ENCODE measurements at regions not wholly inside any gene's neighbourhood (a gene's known extent, or its start where the extent isn't known, plus 50 kb on each side); places are given as distances from the start of the nearest gene placed in this dataset.

DNA sequence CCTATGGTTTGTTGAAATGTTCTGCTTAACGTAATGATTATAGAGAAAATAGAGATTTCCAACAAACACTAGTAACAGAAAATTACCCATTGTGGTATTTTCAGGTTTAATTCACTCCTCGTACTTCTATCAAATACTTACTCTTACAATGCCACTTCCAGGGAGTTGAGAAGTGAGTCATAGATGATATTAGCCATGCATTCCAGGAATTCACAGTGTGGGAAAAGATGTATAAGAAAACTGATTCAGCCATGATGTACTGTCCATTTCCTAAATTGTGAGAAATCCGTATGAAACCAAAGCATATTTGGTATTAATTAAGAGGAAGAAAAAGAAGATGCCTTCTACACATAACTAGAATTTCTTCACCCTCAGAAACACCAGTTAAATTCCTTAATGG, 1854.6 kb upstream of the WWC1 start:
- intact Hi-C loops (cut with micrococcal nuclease) = no loop called here
- ChIA-PET POLR2A (no interaction called here), CTCF (no interaction called here)
- Mint-ChIP-seq H3K4me1 (no peaks in the 10 kb centered on the region), H3K4me3 (no peak overlapping the region), H3K9me3 (peaks cover 0 to 14% (median 7%) of the 10 kb centered on the region in 11 donors), H3K27ac (no peak overlapping the region), H3K36me3 (no peaks in the 10 kb centered on the region), H3K27me3 (no peaks in the 10 kb centered on the region)
- Histone ChIP-seq H3K36me3 (ENCODE audit: control insufficient read depth in 2 of 3, insufficient read depth in 3 of 3, low read length in 3 of 3) (no peaks in the 10 kb centered on the region), H3K9me3 (ENCODE audit: control insufficient read depth in 2 of 3, low read length in 3 of 3) (no peaks in the 10 kb centered on the region), H3K27ac (ENCODE audit: low read depth, low read length) (no peak overlapping the region), H3K4me3 (ENCODE audit: low read length) (no peak overlapping the region), H3K4me1 (ENCODE audit: control insufficient read depth in 2 of 2, insufficient read depth in 2 of 2, low read length in 2 of 2) (no peaks in the 10 kb centered on the region), H3K27me3 (ENCODE audit: control insufficient read depth in 2 of 2, insufficient read depth in 2 of 2, low read length in 2 of 2) (no peaks in the 10 kb centered on the region)
- ATAC-seq = no peak
- DNase-seq = no peak

DNA sequence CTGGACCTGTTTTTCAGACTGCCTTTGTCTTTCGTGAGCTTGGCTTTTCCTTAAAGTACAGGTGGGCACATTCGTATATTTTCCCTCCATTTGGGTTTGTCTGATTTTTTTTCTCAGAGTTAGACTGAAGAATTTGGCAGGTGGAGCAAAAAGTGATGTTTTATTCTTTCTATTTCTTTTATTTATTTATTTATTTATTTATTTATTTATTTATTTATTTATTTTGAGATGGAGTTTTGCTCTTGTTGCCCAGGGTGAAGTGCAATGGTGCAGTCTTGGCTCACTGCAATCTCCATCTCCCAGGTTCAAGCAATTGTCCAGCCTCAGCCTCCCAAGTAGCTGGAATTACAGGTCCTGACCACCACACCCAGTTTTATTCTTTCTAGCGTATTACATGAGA, 1805.1 kb upstream of the WWC1 start:
- no peaks in the 10 kb centered on the region for H3K4me1 Mint-ChIP-seq
- no peak for DNase-seq
- peaks cover 0 to 23% (median 8%) of the 10 kb centered on the region in 11 donors for H3K9me3 Mint-ChIP-seq
- Histone ChIP-seq H3K36me3 (ENCODE audit: control insufficient read depth in 2 of 3, insufficient read depth in 3 of 3, low read length in 3 of 3) (no peaks in the 10 kb centered on the region), H3K9me3 (ENCODE audit: control insufficient read depth in 2 of 3, low read length in 3 of 3) (peaks cover 0 to 7% (median 0%) of the 10 kb centered on the region in 3 experiments), H3K4me1 (ENCODE audit: control insufficient read depth in 2 of 2, insufficient read depth in 2 of 2, low read length in 2 of 2) (no peaks in the 10 kb centered on the region), H3K27me3 (ENCODE audit: control insufficient read depth in 2 of 2, insufficient read depth in 2 of 2, low read length in 2 of 2) (no peaks in the 10 kb centered on the region), H3K27ac (ENCODE audit: low read depth, low read length) (no peak overlapping the region), H3K4me3 (ENCODE audit: low read length) (no peak overlapping the region)
- ChIA-PET POLR2A (no interaction called here), CTCF (no interaction called here)
- intact Hi-C loops (cut with micrococcal nuclease) = no loop called here
- no peak overlapping the region for H3K27ac Mint-ChIP-seq
- H3K27me3 Mint-ChIP-seq = no peaks in the 10 kb centered on the region
- no peak for ATAC-seq
- H3K4me3 Mint-ChIP-seq = no peak overlapping the region
- H3K36me3 Mint-ChIP-seq = peaks cover 0 to 3% (median 0%) of the 10 kb centered on the region in 5 donors

- ChIA-PET CTCF (no interaction called here), POLR2A (no interaction called here)
- H3K9me3 Mint-ChIP-seq = peaks cover 0 to 21% (median 8%) of the 10 kb centered on the region in 11 donors
- H3K27me3 Mint-ChIP-seq = no peaks in the 10 kb centered on the region
- Histone ChIP-seq H3K27ac (ENCODE audit: low read depth, low read length) (no peak overlapping the region), H3K27me3 (ENCODE audit: control insufficient read depth in 2 of 2, insufficient read depth in 2 of 2, low read length in 2 of 2) (no peaks in the 10 kb centered on the region), H3K4me1 (ENCODE audit: control insufficient read depth in 2 of 2, insufficient read depth in 2 of 2, low read length in 2 of 2) (no peaks in the 10 kb centered on the region), H3K36me3 (ENCODE audit: control insufficient read depth in 2 of 3, insufficient read depth in 3 of 3, low read length in 3 of 3) (no peaks in the 10 kb centered on the region), H3K9me3 (ENCODE audit: control insufficient read depth in 2 of 3, low read length in 3 of 3) (peaks cover 0 to 7% (median 0%) of the 10 kb centered on the region in 3 experiments), H3K4me3 (ENCODE audit: low read length) (no peak overlapping the region)
- no peak overlapping the region for H3K4me3 Mint-ChIP-seq
- DNase-seq = no peak
- H3K36me3 Mint-ChIP-seq = peaks cover 0 to 3% (median 0%) of the 10 kb centered on the region in 5 donors
- H3K4me1 Mint-ChIP-seq = no peaks in the 10 kb centered on the region
- intact Hi-C loops (cut with micrococcal nuclease) = no loop called here
- ATAC-seq = no peak
- no peak overlapping the region for H3K27ac Mint-ChIP-seq
Observed at GRCh38 chr5:166488560-166488959, 1802.9 kb upstream of the WWC1 start.

GRCh38 chr5:166493040-166493439, 1798.4 kb upstream of the WWC1 start:
- no peak for ATAC-seq
- Mint-ChIP-seq H3K4me1 (no peaks in the 10 kb centered on the region), H3K27me3 (no peaks in the 10 kb centered on the region), H3K9me3 (peaks cover 0 to 16% (median 4%) of the 10 kb centered on the region in 11 donors), H3K27ac (no peak overlapping the region), H3K4me3 (no peak overlapping the region), H3K36me3 (no peaks in the 10 kb centered on the region)
- no peaks in the 10 kb centered on the region for H3K9me3 ChIP-seq (ENCODE audit: control insufficient read depth in 2 of 3, low read length in 3 of 3)
- no peak for DNase-seq
- intact Hi-C loops (cut with micrococcal nuclease) = no loop called here
- H3K4me1 ChIP-seq (ENCODE audit: control insufficient read depth in 2 of 2, insufficient read depth in 2 of 2, low read length in 2 of 2) = no peaks in the 10 kb centered on the region
- H3K36me3 ChIP-seq (ENCODE audit: control insufficient read depth in 2 of 3, insufficient read depth in 3 of 3, low read length in 3 of 3) = no peaks in the 10 kb centered on the region
- POLR2A ChIA-PET = no interaction called here
- no peak overlapping the region for H3K4me3 ChIP-seq (ENCODE audit: low read length)
- no peak overlapping the region for H3K27ac ChIP-seq (ENCODE audit: low read depth, low read length)
- CTCF ChIA-PET = no interaction called here
- no peaks in the 10 kb centered on the region for H3K27me3 ChIP-seq (ENCODE audit: control insufficient read depth in 2 of 2, insufficient read depth in 2 of 2, low read length in 2 of 2)

DNA sequence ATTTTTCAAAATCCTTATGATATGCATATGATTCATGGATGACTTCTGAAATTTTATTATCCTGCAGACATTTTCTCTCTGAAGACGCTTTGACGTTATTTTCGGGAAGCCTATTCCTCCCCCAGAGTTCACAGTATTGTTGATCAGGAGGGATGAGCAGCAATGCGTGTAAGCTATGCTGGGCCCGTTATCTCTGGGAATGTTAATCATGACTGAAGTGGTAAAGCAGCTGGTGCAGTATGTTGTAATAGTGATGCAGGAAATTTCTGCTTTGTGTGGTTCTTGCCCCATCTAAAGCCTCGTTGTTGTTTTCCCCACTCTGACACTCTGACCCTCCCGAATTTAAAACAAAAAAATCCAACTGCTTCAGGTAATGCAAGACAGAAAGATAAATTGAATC, 1797.8 kb upstream of the WWC1 start:
- no peaks in the 10 kb centered on the region for H3K4me1 Mint-ChIP-seq
- peaks cover 0 to 16% (median 4%) of the 10 kb centered on the region in 11 donors for H3K9me3 Mint-ChIP-seq
- H3K27me3 Mint-ChIP-seq = no peaks in the 10 kb centered on the region
- Histone ChIP-seq H3K36me3 (ENCODE audit: control insufficient read depth in 2 of 3, insufficient read depth in 3 of 3, low read length in 3 of 3) (no peaks in the 10 kb centered on the region), H3K4me1 (ENCODE audit: control insufficient read depth in 2 of 2, insufficient read depth in 2 of 2, low read length in 2 of 2) (no peaks in the 10 kb centered on the region), H3K27me3 (ENCODE audit: control insufficient read depth in 2 of 2, insufficient read depth in 2 of 2, low read length in 2 of 2) (no peaks in the 10 kb centered on the region), H3K9me3 (ENCODE audit: control insufficient read depth in 2 of 3, low read length in 3 of 3) (no peaks in the 10 kb centered on the region), H3K27ac (ENCODE audit: low read depth, low read length) (no peak overlapping the region), H3K4me3 (ENCODE audit: low read length) (no peak overlapping the region)
- ATAC-seq = no peak
- H3K36me3 Mint-ChIP-seq = no peaks in the 10 kb centered on the region
- DNase-seq = no peak
- no peak overlapping the region for H3K4me3 Mint-ChIP-seq
- POLR2A ChIA-PET = no interaction called here
- CTCF ChIA-PET = no interaction called here
- no peak overlapping the region for H3K27ac Mint-ChIP-seq
- intact Hi-C loops (cut with micrococcal nuclease) = no loop called here

DNA sequence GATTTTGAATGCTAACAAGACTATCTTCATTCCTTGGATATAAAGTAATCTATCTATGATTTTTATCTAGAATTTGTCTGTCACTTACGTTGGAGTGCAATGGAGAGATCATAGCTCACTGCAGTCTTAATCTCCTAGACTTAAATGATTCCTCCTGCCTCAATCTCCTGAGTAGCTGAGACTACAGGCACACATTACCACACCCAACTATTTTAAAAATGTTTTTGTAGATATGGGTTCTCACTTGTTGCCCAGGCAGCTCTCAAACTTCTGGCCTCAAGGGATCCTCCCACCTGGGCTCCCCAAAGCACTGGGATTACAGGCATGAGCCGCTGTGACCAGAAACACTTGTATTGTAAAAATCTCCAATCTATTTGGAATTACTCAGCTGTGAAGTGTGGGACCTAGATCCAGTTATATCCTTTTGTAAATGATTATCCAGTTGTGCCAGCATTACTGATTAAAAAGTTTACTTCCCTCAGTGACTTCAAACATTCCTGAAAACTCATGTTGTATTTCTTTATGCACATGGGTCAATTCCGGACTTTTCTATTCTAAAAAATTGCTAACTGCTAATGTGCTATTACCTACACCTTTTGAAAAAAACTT, 1793.8 kb upstream of the WWC1 start:
- H3K4me1 ChIP-seq (ENCODE audit: control insufficient read depth in 2 of 2, insufficient read depth in 2 of 2, low read length in 2 of 2) = no peaks in the 10 kb centered on the region
- Mint-ChIP-seq H3K4me3 (no peak overlapping the region), H3K27me3 (no peaks in the 10 kb centered on the region), H3K36me3 (no peaks in the 10 kb centered on the region), H3K9me3 (peaks cover 2 to 14% (median 6%) of the 10 kb centered on the region in 11 donors), H3K4me1 (no peaks in the 10 kb centered on the region), H3K27ac (no peak overlapping the region)
- H3K9me3 ChIP-seq (ENCODE audit: control insufficient read depth in 2 of 3, low read length in 3 of 3) = no peaks in the 10 kb centered on the region
- H3K27ac ChIP-seq (ENCODE audit: low read depth, low read length) = no peak overlapping the region
- intact Hi-C loops (cut with micrococcal nuclease) = no loop called here
- no peaks in the 10 kb centered on the region for H3K27me3 ChIP-seq (ENCODE audit: control insufficient read depth in 2 of 2, insufficient read depth in 2 of 2, low read length in 2 of 2)
- no peaks in the 10 kb centered on the region for H3K36me3 ChIP-seq (ENCODE audit: control insufficient read depth in 2 of 3, insufficient read depth in 3 of 3, low read length in 3 of 3)
- CTCF ChIA-PET = interaction anchor here (0.6 kb wide), 1 partner anchor 15 kb away, joined by 3 read pairs; no protein-coding TSS in a partner anchor
- H3K4me3 ChIP-seq (ENCODE audit: low read length) = no peak overlapping the region
- ATAC-seq = no peak
- DNase-seq = no peak
- POLR2A ChIA-PET = no interaction called here

GRCh38 chr5:166499447-166500240, 1791.8 kb upstream of the WWC1 start:
- DNase-seq (no peak), ATAC-seq (no peak)
- Mint-ChIP-seq H3K36me3 (peaks cover 0 to 3% (median 0%) of the 10 kb centered on the region in 5 donors), H3K27me3 (no peaks in the 10 kb centered on the region), H3K4me3 (no peak overlapping the region), H3K27ac (no peak overlapping the region), H3K4me1 (no peaks in the 10 kb centered on the region), H3K9me3 (peaks cover 2 to 12% (median 7%) of the 10 kb centered on the region in 11 donors)
- ChIA-PET POLR2A (no interaction called here), CTCF (no interaction called here)
- Histone ChIP-seq H3K4me3 (ENCODE audit: low read length) (no peak overlapping the region), H3K27me3 (ENCODE audit: control insufficient read depth in 2 of 2, insufficient read depth in 2 of 2, low read length in 2 of 2) (no peaks in the 10 kb centered on the region), H3K27ac (ENCODE audit: low read depth, low read length) (no peak overlapping the region), H3K4me1 (ENCODE audit: control insufficient read depth in 2 of 2, insufficient read depth in 2 of 2, low read length in 2 of 2) (no peaks in the 10 kb centered on the region), H3K9me3 (ENCODE audit: control insufficient read depth in 2 of 3, low read length in 3 of 3) (no peaks in the 10 kb centered on the region), H3K36me3 (ENCODE audit: control insufficient read depth in 2 of 3, insufficient read depth in 3 of 3, low read length in 3 of 3) (no peaks in the 10 kb centered on the region)
- intact Hi-C loops (cut with micrococcal nuclease) = no loop called here

Measured in naive thymus-derived CD4-positive, alpha-beta T cell (primary cell).